Keratinocyte (primary cell): ENCODE measurements at regions not wholly inside any gene's neighbourhood (a gene's known extent, or its start where the extent isn't known, plus 50 kb on each side); places are given as distances from the start of the nearest gene placed in this dataset.

Experiments used
- EZH2 ChIP-seq: IDR thresholded peaks from one replicate; pipeline ENCODE4 v1.6.1; 2012; ENCODE audit warnings: inconsistent platforms, mild to moderate bottlenecking, low read length, moderate library complexity
- TF ChIP-seq, protein P1 (sequence below), 3 experiments: IDR thresholded peaks in 1 of 3; conservative IDR thresholded peaks in 1 of 3; optimal IDR thresholded peaks in 1 of 3; 2 replicates in 2 of 3; 3 replicates in 1 of 3; pipeline versions ENCODE3 to v1.5.1; 2011; ENCODE audit warnings: low read length in 3 of 3, mild to moderate bottlenecking in 3 of 3, moderate library complexity in 2 of 3, control low read depth in 1 of 3, inconsistent platforms in 1 of 3; ENCODE audit not compliant: insufficient read depth in 2 of 3; ENCODE audit errors: extremely low read depth in 1 of 3

GRCh38 chr9:73736270-73736669 is 584.6 kb downstream of the ANXA1 start:
- TF ChIP-seq, protein P1, sequence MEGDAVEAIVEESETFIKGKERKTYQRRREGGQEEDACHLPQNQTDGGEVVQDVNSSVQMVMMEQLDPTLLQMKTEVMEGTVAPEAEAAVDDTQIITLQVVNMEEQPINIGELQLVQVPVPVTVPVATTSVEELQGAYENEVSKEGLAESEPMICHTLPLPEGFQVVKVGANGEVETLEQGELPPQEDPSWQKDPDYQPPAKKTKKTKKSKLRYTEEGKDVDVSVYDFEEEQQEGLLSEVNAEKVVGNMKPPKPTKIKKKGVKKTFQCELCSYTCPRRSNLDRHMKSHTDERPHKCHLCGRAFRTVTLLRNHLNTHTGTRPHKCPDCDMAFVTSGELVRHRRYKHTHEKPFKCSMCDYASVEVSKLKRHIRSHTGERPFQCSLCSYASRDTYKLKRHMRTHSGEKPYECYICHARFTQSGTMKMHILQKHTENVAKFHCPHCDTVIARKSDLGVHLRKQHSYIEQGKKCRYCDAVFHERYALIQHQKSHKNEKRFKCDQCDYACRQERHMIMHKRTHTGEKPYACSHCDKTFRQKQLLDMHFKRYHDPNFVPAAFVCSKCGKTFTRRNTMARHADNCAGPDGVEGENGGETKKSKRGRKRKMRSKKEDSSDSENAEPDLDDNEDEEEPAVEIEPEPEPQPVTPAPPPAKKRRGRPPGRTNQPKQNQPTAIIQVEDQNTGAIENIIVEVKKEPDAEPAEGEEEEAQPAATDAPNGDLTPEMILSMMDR (optimal IDR thresholded peaks at IDR 0.05 in 1 of 3, IDR thresholded peaks at IDR 0.05 in 1 of 3, conservative IDR thresholded peaks at IDR 0.05 in 1 of 3; ENCODE audit: extremely low read depth in 1 of 3, insufficient read depth in 2 of 3, low read length in 3 of 3), result no peak
- no peak for TF ChIP-seq EZH2
